PC-3 (cell line): ENCODE measurements at regions not wholly inside any gene's neighbourhood (a gene's known extent, or its start where the extent isn't known, plus 50 kb on each side); places are given as distances from the start of the nearest gene placed in this dataset.

Source experiments
- EZH2 ChIP-seq: fragments of 300-600 bp; sonication (generic); IDR thresholded peaks from one replicate; pipeline ENCODE4 v1.6.1; 2017; ENCODE audit warnings: antibody characterized with exemption, mild to moderate bottlenecking, low read length; ENCODE audit not compliant: unreplicated experiment
- EZH2phosphoT487 ChIP-seq: fragments of 300-600 bp; sonication (generic); IDR thresholded peaks from 2 replicates; pipeline ENCODE4 v1.6.1; 2018; ENCODE audit warnings: mild to moderate bottlenecking, antibody characterized with exemption, low read length, borderline replicate concordance
- TF ChIP-seq, protein P1 (sequence below): fragments of 300-600 bp; sonication (generic); conservative IDR thresholded peaks from 2 replicates; pipeline ENCODE4 v1.5.1; 2017; ENCODE audit warnings: antibody characterized with exemption, low read depth, mild to moderate bottlenecking, low read length

DNA sequence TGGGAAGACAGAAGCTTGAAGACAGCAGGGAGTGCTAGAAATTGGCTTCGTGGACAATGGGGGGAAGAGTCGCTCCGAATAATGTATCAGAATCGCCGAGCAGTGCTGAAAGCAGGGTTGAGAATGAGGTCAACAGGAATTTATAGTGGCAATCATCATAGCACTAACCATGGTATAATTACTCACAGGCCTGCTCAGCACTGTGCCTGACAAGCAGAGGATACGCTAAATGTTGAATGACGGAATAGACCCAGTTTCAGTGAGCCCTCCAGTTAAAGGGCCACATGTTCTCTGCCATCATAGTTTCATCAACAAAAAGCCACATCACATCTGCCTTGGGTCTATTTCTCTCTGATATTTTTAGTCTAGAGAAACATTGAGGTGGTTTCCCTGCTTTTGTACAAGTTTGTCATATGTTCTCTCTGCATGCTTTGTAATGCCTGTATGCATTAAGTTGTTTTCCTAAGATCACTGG is 130.3 kb upstream of the EGLN3 start:
- TF ChIP-seq, protein P1, sequence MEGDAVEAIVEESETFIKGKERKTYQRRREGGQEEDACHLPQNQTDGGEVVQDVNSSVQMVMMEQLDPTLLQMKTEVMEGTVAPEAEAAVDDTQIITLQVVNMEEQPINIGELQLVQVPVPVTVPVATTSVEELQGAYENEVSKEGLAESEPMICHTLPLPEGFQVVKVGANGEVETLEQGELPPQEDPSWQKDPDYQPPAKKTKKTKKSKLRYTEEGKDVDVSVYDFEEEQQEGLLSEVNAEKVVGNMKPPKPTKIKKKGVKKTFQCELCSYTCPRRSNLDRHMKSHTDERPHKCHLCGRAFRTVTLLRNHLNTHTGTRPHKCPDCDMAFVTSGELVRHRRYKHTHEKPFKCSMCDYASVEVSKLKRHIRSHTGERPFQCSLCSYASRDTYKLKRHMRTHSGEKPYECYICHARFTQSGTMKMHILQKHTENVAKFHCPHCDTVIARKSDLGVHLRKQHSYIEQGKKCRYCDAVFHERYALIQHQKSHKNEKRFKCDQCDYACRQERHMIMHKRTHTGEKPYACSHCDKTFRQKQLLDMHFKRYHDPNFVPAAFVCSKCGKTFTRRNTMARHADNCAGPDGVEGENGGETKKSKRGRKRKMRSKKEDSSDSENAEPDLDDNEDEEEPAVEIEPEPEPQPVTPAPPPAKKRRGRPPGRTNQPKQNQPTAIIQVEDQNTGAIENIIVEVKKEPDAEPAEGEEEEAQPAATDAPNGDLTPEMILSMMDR, result no peak
- TF ChIP-seq EZH2 (no peak), EZH2phosphoT487 (no peak)
